Uterus (tissue), 2 donors: ENCODE measurements at regions not wholly inside any gene's neighbourhood (a gene's known extent, or its start where the extent isn't known, plus 50 kb on each side); places are given as distances from the start of the nearest gene placed in this dataset.

Experiments used
- POLR2A ChIP-seq, 2 donors: fragments of 450-650 bp; IDR thresholded peaks; one replicate each; pipeline ENCODE4 v1.6.1; 2016; ENCODE audit warnings: antibody characterized with exemption in 2 of 2, mild to moderate bottlenecking in 1 of 2, moderate library complexity in 1 of 2
- TF ChIP-seq, protein P1 (sequence below), 4 experiments: fragments of 200-600 bp in 2 of 4; fragments of 450-650 bp in 2 of 4; sonication (generic) in 2 of 4; IDR thresholded peaks; one replicate each; pipeline ENCODE4 v1.5.1; 2016 to 2019; ENCODE audit warnings: antibody characterized with exemption in 4 of 4, mild to moderate bottlenecking in 2 of 4, moderate library complexity in 1 of 4

DNA sequence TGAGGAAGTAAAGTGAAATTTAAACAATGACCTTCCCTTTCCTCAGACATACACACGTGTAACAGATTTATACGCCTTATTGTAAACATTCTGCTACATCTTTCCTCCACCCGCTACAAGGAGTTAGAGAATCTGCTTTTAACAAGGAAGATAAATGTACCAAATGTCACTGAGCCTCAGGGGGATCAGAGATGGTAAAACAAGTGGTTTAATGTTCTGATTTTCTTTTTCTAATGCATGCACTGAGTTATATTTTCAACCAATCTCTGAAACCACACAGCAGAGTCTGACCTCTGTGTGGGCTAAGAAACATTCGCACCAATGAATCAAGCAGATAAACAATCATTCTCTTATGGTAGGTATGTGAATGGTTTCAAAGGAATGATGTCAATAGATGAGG lies 599.5 kb downstream of the ARL4A start:
- no peak for TF ChIP-seq POLR2A (IDR thresholded peaks at IDR 0.05)
- TF ChIP-seq, protein P1, sequence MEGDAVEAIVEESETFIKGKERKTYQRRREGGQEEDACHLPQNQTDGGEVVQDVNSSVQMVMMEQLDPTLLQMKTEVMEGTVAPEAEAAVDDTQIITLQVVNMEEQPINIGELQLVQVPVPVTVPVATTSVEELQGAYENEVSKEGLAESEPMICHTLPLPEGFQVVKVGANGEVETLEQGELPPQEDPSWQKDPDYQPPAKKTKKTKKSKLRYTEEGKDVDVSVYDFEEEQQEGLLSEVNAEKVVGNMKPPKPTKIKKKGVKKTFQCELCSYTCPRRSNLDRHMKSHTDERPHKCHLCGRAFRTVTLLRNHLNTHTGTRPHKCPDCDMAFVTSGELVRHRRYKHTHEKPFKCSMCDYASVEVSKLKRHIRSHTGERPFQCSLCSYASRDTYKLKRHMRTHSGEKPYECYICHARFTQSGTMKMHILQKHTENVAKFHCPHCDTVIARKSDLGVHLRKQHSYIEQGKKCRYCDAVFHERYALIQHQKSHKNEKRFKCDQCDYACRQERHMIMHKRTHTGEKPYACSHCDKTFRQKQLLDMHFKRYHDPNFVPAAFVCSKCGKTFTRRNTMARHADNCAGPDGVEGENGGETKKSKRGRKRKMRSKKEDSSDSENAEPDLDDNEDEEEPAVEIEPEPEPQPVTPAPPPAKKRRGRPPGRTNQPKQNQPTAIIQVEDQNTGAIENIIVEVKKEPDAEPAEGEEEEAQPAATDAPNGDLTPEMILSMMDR (IDR thresholded peaks at IDR 0.05), result no peak
